Kidney tubule cell (primary cell): ENCODE measurements at regions not wholly inside any gene's neighbourhood (a gene's known extent, or its start where the extent isn't known, plus 50 kb on each side); places are given as distances from the start of the nearest gene placed in this dataset.

Source experiments
- DNase-seq: peaks from one replicate; pipeline ENCODE4 v3.0.0-alpha.2; 2018; ENCODE audit warnings: low spot score

DNA sequence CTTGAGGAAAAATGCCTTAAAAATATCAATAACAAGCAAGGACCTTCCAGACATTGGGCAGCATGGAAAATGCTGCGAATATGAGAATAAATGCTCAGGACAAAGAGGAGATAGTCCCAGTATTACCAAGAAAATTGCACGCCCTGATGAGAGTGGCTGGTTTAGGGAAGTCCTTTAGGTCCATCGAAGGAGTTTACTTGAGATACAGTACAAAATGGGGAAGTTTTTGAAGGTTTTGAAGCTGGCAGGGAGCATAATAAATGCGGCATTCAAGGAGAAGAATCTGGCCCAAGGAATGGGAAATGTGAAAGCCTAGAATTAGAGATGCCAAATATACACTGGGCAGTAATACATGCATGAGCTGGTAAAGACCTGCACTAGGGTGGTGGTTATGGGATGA is 90.2 kb upstream of the SPATS2L start:
- DNase-seq: no peak

- DNase-seq: no peak
Observed at GRCh38 chr2:200217320-200217719, 89.2 kb upstream of the SPATS2L start.

DNA sequence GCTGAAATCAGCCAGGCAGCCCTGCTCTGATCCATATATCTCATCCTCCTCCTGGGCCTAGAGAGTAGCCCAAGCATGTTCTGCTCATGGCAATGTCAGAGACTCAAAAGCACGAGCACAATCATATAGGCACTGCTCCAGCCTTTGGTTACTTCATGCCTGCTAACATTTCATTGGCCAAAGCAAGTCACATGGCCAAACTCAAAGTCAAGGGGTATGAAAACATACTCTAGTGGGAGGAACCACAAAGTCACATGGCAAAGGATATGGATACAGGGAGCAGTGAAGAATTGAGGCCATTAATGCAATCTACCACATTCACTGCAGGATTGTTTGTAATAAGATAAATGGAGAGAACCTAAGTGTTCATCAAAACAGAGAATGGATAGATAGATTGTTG is 87.8 kb upstream of the SPATS2L start:
- DNase-seq: no peak

GRCh38 chr2:200219309-200220113 is 87.0 kb upstream of the SPATS2L start:
- DNase-seq: no peak

- no peak for DNase-seq
Observed at GRCh38 chr2:200220251-200220650, 86.2 kb upstream of the SPATS2L start.

DNA sequence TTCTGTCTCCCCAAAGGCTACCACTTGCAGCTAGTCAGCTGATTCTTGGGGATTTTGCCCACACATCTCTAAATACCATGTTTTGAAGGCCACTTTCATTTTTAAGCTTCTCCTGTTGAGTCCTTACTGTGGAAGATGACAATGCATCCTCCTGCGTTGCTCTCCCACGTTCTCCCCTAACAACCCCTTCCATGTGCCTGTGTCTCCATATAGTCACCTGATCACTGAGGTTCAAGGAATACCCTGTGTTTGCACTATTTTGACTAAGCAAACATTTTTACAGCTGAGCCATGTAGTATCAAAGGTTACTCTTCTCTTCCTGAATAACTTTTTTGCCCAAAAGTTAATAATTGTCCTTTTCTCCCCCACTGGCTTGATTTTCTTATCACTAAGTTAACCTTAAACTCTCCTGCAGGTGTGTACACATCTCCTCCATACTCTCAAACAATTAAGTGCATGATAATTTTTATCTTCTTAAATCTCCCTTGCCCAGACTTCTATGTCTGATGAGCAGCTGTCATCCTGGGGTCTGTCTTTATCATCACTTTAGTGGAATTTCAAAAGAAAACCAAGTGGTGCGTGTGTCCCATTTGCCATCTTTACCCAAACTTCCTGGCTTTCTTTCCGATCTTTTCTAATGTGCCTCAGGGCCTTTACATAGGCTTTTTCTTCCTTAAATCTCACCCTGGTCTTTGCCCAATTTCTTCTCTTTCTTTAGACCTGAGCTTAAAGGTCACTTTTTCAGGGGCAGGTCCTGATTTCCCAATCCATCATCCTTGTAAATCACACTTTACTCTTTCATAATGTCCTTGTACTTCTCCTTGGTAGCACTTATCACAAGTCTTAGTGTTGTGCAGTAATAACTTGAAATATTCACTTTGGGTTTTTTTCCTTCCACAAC is 85.2 kb upstream of the SPATS2L start:
- DNase-seq: peak; percentile 39

GRCh38 chr2:200222791-200223190 is 83.7 kb upstream of the SPATS2L start:
- DNase-seq: no peak

DNA sequence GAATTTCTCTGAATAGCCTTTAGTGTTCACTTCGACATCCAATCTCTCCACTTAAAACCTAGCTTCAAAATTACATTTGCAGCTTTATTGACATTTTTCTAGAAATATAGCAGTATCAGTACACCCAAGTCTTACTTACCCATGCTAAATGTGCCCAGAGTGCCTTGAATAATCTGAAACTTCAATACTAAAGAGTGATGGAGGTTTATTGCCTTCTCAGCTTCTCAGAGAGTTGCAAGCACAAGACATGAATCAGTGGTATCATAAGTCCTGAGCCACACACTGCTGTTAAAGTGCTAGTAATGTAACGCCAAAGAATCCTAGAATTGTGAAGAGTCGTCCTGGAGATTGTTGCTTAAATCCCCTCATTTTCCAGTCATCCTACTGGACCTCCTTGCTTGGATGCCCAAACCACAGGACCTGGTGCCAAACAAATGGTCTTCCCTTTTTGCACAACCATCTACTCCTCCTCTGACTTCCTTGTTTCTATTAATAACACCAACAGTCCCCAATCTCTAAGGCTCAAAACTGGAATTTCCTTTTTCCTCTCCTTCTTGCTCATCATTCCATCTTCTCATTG is 83.2 kb upstream of the SPATS2L start:
- peak; percentile 69 for DNase-seq

DNA sequence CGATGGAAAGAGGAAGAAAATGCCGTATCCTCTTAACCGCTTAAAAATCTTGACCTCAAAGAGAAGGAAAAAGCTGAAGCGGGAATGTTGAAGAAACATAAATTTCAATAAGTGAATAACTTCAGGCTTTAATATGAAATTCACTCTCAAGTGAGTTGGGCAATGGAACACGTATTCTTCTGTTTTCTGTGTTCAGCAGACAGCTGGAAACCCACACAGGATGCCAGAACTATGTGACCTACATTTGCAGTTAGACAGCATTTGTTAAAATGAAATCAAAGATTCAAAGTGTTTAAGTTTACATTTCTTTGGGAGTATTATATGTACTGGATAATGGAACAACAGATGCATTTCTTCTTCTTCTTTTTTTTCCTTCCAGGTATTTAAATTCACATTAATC is 80.5 kb upstream of the SPATS2L start:
- DNase-seq: no peak

- no peak for DNase-seq
Observed at GRCh38 chr2:200226451-200227426, 79.8 kb upstream of the SPATS2L start.

- DNase-seq: no peak
Observed at GRCh38 chr2:200230716-200231115, 75.8 kb upstream of the SPATS2L start.

DNA sequence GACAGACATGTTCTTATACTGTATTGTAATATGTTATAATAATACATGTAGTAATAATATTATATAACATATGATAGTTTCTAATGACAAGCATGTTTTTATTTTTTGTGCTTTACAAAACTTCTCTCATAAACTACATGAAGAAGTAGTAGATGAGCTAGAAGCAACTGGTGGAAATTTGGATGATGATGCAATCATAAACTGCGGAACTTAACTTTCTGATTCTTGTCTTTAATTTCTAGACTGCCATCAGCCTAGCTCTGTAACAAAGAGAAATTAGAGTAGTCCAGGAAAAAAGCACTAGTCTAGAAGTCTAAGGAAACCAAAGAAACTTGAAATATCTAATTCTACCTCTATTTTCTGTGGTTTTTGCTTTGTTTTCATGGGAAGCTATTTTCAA is 71.0 kb upstream of the SPATS2L start:
- DNase-seq: no peak

GRCh38 chr2:200239216-200239615 is 67.3 kb upstream of the SPATS2L start:
- no peak for DNase-seq

GRCh38 chr2:200242570-200242969 is 63.9 kb upstream of the SPATS2L start:
- DNase-seq: no peak

DNA sequence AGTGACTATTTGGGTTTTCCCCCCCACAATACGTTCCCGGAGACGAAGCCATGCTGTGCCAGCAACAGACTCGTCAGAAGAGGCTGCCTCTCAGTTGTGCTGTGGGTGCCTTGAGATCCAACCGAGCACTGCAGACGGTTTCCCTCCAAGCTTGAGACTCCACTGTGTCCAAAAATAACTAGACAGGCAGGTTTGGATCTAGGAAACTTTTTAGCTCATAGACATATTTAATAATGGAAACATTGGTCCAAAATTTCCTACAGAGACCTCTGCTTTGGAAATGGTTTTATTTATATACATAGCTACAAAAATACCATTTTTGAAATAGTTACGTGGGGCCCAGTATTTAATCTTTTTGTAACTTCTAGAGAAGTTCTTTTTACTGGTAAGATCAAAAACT is 63.1 kb upstream of the SPATS2L start:
- no peak for DNase-seq

DNA sequence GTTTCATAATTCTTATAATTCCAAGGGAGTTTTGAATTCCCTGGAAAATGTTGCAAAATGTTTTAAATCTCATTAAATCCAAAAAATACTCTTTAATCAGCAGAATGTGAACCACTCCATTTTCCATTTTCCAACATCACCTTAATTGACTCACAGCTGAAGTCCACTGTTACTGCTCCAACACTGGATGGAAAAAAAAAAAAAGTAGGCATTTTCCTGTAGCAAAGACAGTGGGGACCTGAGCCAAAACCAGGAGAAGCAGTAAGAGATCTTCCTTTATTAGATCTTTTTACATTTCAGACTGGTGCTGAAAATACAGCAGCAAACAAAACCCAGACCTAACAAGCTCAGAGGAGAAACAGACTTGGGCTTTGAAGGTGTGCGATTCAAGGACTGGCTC is 62.4 kb upstream of the SPATS2L start:
- no peak for DNase-seq

- peak; percentile 44 for DNase-seq
Observed at GRCh38 chr2:200247494-200247893, 59.0 kb upstream of the SPATS2L start.

DNA sequence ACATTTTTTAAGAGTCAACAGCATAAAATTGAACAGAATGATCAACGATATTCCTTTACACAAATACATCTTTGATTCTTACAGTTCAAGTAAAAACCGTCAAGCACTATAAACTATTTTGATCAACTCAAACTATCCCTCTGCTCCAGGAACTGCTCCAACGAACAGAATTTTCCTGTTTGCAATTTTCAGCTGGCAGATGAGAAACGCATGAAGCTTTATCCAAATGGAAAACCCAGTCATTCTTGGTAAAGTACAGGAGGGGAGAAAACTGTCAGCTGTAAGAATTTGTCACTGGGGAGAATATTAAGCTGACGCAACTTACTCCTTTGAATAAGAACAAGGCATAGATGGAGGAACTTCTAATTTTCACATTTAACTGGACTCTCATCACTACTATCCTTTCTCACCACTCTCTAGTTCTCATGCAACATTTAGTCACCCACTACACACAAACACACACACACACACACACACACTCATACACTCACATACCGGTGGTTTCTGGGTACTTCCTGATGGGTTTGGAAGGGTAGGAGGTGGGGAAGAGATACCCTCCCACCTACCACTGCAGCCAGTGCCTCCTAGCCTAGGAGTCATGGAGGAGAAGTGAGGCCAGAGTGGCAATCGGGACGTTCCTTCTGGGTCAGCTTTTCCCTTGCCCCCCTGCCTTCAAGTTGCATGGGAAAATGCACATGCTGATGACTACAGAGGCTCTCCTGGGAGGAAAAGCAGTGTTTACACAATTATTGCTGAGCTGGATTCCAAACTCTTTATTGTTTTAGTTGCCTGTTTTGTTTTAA is 54.0 kb upstream of the SPATS2L start:
- DNase-seq: peak; percentile 70

DNA sequence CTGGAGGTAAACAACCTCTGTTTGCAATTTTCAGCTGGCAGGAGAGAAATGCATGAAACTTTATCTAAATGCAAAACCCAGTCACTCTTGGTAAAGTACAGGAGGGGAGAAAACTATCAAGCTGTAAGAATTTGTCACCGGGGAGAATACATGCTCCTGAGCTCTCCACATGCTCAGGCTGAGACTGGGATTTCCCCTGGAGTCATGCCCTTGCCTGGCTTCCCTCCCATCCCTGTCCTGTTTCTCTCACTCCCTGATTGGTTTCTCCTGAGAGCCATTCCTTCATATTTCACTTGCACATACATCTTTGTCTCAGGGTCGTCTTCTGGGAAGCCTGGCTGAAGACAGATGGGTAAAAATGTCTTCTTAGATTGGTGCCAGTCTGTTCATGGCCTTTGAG is 52.9 kb upstream of the SPATS2L start:
- peak; percentile 65 for DNase-seq

DNA sequence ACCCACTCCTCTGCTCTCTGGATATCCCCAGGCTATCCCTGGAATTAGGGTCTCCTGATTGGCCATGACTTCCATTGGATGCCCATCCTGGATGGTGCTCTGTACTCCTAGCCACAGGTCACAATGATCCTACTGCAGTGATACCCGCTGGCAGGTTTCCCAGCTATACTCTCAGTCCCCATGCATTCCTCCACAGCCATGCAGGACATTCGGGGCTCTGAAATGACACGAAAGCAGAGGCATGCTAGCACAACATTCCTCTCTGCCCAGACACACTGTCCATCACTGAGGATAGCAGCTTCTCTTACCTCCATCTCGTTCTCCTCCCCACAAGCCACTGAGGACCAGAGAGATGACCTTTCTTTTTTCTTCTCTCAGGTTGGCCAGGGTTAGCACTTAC is 51.7 kb upstream of the SPATS2L start:
- DNase-seq: no peak

- DNase-seq: no peak
Observed at GRCh38 chr2:200255549-200255948, 50.9 kb upstream of the SPATS2L start.
